GM13976 (cell line): ENCODE measurements at regions not wholly inside any gene's neighbourhood (a gene's known extent, or its start where the extent isn't known, plus 50 kb on each side); places are given as distances from the start of the nearest gene placed in this dataset.

ENCODE experiments used
- DNase-seq: peaks from one replicate; pipeline ENCODE4 v3.0.0; 2012; ENCODE audit warnings: low spot score
- in situ Hi-C: fragments of 300-500 bp; cut with MboI; formaldehyde crosslinking; loops from one replicate; pipeline ENCODE4 v1.12.0; 2022; ENCODE audit warnings: low sequenced_read_pairs, mixed read lengths, inconsistent platforms; ENCODE audit not compliant: unreplicated experiment
- TF ChIP-seq, protein P1 (sequence below): IDR thresholded peaks from 2 replicates; pipeline ENCODE4 v1.5.1; 2012; ENCODE audit warnings: borderline replicate concordance, mild to moderate bottlenecking; ENCODE audit not compliant: insufficient read depth; ENCODE audit errors: extremely low read depth, missing control alignments, control extremely low read depth

DNA sequence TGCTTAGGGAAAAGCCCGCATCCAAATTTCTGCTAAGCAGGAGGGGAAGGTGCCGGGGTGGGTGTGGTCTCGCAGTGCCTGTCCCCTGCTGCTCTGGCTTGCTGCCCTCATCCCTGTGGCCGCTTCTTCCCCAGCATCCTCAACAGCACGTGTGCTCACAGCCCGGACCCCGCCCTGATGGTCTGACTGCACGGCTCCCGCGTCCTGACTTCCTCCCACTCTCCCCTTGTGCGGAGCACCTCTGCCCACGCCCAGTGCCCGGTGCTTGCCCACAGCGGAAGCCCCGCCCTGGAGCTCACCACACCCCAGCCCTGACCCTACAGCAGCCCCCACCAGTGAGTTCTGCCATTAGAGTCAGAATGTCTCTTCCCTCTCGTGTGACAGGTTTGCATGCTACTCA is 277.9 kb downstream of the NDUFA10 start:
- TF ChIP-seq, protein P1, sequence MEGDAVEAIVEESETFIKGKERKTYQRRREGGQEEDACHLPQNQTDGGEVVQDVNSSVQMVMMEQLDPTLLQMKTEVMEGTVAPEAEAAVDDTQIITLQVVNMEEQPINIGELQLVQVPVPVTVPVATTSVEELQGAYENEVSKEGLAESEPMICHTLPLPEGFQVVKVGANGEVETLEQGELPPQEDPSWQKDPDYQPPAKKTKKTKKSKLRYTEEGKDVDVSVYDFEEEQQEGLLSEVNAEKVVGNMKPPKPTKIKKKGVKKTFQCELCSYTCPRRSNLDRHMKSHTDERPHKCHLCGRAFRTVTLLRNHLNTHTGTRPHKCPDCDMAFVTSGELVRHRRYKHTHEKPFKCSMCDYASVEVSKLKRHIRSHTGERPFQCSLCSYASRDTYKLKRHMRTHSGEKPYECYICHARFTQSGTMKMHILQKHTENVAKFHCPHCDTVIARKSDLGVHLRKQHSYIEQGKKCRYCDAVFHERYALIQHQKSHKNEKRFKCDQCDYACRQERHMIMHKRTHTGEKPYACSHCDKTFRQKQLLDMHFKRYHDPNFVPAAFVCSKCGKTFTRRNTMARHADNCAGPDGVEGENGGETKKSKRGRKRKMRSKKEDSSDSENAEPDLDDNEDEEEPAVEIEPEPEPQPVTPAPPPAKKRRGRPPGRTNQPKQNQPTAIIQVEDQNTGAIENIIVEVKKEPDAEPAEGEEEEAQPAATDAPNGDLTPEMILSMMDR: no peak
- no peak for DNase-seq

DNA sequence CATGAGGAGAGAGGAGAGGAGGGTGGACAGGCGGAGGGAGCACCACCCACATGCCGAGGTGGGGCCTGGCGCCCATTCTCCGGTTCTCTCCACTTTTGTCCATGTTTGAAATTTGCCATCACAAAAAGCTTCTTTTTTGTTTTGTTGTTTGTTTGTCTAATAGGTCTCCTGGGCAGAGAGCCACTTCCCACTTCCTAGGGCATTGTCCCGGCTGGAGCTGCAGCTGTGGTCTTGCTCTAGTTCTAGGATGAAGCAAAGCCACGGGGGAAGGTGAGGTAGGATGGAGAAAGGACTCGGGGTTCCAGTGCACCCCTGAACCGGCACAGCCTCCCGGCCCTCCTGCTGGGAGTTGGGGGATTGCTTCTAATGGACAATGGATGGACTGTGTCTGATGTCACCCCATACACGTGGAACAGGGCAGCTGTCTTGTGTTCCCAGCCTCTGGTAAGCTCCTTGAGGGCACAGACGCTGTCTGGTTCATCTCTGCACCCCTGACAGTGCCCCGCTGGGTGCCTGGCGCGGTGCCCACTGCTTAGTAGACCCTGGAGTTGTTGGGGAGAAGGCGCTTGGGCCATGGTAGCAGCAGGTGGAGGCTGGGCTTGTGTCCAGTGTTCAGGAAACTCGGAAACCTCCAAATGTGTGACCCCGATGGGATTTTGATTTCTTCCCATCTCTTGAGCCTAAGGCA is 278.4 kb downstream of the NDUFA10 start:
- in situ Hi-C loops: no loop called here
- TF ChIP-seq, protein P1: no peak
- no peak for DNase-seq

More for the DNA sequence above, 277.9 kb downstream of the NDUFA10 start:
- in situ Hi-C loops: no loop called here

DNA sequence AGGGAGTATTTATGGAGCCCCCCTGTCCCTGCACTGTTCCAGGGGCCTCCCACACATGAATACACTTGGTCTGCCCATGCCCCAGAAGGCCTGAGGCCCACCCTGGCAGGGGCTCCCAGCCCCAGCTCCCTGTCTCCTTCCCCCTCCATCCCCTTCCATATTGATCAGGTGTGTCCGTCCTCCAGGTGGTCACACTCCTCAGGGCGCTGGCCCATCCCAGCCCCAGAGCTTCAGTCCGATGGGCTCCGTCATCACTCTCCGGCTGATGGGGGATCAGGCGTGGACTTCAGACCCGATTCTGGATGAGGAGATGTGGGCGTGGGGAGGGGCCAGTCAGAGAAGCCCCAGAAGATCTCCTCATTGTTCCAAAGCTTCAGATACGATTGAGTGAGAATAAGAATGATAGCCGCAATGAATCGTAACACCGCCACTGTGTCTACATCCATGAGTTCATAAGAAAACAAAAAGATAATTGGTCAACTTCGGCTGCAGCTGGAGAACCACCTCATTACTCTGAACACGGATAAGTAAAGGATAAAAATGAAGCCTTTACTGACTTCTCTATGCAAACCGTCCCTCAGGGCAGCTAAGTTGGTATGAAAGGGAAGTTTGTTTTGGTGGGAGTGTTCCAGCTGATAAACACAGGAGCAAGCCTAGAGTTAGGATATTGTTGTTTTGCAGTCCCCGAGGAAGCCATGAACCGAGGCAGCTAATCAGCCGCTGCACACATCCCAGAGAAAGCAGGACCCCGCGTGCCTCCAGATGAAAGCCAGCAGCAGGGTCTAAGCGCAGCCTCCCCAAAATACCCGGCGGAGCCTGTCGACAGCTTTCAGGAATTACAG is 279.5 kb downstream of the NDUFA10 start:
- in situ Hi-C loops: no loop called here
- DNase-seq: no peak
- TF ChIP-seq, protein P1: no peak

DNA sequence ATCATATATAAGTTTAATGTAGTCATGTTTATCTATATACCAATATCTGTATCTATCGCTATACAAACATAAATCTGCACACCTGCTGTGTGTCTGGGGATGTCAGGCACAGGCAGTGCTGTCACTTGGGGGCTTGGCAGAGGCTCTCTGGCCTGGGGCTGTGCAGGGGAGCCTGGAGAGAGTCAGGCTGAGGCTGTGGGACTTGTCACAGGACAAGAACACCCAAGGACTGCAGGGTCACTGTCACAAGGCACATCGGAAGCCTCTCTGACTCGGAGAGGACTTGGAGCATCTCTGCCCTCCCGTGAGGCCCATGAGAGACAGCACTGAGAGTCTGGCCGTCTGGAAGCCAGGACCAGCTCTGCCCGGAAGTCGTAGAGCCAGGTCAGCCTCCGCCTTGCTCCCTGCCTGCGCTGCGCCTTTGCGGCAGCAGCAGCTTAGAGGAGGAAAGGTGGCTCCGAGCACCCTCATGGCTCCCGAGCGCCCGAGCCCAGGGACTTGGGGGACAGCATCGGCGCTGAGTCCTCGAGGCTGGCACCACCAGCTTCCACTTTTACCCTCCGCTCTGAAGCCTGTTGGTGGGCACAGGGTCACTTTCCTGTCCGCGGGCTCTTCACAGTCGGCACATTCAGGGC is 280.3 kb downstream of the NDUFA10 start:
- DNase-seq: no peak
- in situ Hi-C loops: no loop called here
- TF ChIP-seq, protein P1: no peak

DNA sequence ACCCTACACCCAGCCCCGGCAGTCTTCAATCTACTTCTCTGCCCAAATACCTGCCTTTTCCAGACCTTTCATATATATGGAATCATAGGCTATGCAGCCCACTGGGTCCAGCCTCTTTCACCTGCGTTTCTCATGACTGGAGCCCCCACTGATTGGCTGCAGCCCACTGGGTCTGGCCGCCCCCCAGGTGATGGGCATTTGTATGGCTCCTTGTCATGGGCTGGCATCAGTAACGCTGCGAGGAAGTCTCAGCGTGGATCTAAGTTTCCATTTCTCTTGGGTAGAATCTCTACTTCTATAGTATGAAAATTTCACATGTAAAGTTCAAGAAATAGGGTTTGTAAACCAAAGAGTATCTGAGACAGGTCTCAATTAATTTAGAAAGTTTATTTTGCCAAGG is 281.9 kb downstream of the NDUFA10 start:
- TF ChIP-seq, protein P1: no peak
- in situ Hi-C loops: no loop called here
- no peak for DNase-seq

DNA sequence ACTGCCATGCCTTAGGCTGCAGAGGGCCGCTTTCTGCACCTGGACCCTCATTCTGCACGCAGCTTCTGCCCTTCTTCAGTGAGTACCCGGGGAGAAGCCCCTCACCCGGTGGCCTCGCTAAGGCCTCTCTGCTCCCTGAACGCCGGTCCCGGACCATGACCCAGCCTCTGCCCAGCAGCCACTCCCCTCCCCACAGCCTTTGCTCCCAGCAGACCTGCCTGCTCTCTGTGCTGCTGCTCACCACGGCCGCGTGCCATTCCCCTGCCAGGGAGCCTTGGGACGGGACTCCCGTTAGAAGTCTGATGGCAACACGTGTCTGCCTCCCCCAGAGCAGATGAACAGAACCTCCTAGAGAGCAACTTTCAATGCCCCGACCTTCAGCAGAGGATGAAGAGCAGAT is 282.8 kb downstream of the NDUFA10 start:
- DNase-seq: no peak
- TF ChIP-seq, protein P1: no peak
- in situ Hi-C loops: no loop called here
